GM12891 (cell line): ENCODE measurements at regions not wholly inside any gene's neighbourhood (a gene's known extent, or its start where the extent isn't known, plus 50 kb on each side); places are given as distances from the start of the nearest gene placed in this dataset.

Source experiments
- PAX5 ChIP-seq: IDR thresholded peaks from 2 replicates; pipeline ENCODE4 v1.6.1; 2011; ENCODE audit warnings: low read length, moderate library complexity, mild to moderate bottlenecking; ENCODE audit not compliant: insufficient read depth, severe bottlenecking
- POLR2A ChIP-seq: IDR thresholded peaks from 2 replicates; pipeline ENCODE4 v1.6.1; 2011; ENCODE audit warnings: low read depth, low read length, control low read depth
- POLR2AphosphoS5 ChIP-seq: IDR thresholded peaks from 2 replicates; pipeline ENCODE4 v1.6.1; 2011; ENCODE audit warnings: low read depth, low read length, control low read depth
- POU2F2 ChIP-seq: IDR thresholded peaks from 2 replicates; pipeline ENCODE4 v1.6.1; 2011; ENCODE audit warnings: low read depth, mild to moderate bottlenecking, control low read depth, low read length, moderate library complexity
- SPI1 ChIP-seq: IDR thresholded peaks from 2 replicates; pipeline ENCODE4 v1.6.1; 2011; ENCODE audit warnings: low read depth, low read length, control low read depth
- TAF1 ChIP-seq: IDR thresholded peaks from 2 replicates; pipeline ENCODE4 v1.6.1; 2011; ENCODE audit warnings: low read depth, low read length, control low read depth

DNA sequence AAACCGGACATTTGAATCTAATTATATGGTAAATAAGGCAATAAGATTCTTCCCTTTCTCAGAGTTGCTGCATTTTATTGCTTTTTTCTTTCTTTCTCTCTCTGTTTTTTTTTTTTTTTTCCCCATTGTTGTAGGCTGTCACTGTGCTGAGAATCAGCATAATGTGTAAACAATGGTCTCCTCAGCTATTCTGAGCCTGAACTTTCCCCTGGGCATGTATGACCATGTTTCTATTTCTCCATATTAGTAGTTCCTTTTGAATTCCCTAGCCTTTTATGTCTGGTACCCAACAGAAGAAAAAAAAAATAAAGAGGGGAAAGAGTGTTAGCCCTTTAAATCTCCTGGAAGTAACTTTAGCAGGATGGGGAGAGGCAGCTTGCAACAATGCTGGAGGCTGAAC, 1862.5 kb downstream of the SUCLG1 start:
- TF ChIP-seq POLR2A (no peak), POLR2AphosphoS5 (no peak), POU2F2 (no peak), TAF1 (no peak), SPI1 (no peak), PAX5 (no peak)
